GM23248 (cell line): ENCODE measurements at regions not wholly inside any gene's neighbourhood (a gene's known extent, or its start where the extent isn't known, plus 50 kb on each side); places are given as distances from the start of the nearest gene placed in this dataset.

Experiments used
- EZH2 ChIP-seq: fragments of 200-600 bp; sonication (generic); IDR thresholded peaks from 2 replicates; pipeline ENCODE4 v1.6.1; 2018; ENCODE audit warnings: antibody characterized with exemption, mild to moderate bottlenecking; ENCODE audit not compliant: insufficient read depth, poor library complexity, severe bottlenecking
- EZH2phosphoT487 ChIP-seq: fragments of 200-600 bp; sonication (generic); IDR thresholded peaks from 2 replicates; pipeline ENCODE4 v1.6.1; 2018; ENCODE audit warnings: antibody characterized with exemption, moderate library complexity, mild to moderate bottlenecking, low read depth; ENCODE audit not compliant: insufficient read depth

GRCh38 chr11:79942646-79943045, 501.8 kb upstream of the TENM4 start:
- TF ChIP-seq EZH2 (no peak), EZH2phosphoT487 (no peak)
